ENCODE measurements at regions not wholly inside any gene's neighbourhood (a gene's known extent, or its start where the extent isn't known, plus 50 kb on each side); places are given as distances from the start of the nearest gene placed in this dataset.

GRCh38 chr6:105821777-105822176, 264.4 kb upstream of the PRDM1 start:
- no peaks in the 10 kb centered on the region for H3K4me1 ChIP-seq (ENCODE audit: low read depth)
- no peak for DNase-seq
- no peak for TF ChIP-seq CTCF (IDR thresholded peaks at IDR 0.05)
- H3K4me3 ChIP-seq: no peak overlapping the region
- ATAC-seq: no peak
- H3K9me3 ChIP-seq: no peaks in the 10 kb centered on the region
- H3K36me3 ChIP-seq (ENCODE audit: low read depth): no peaks in the 10 kb centered on the region
- intact Hi-C loops (cut with DNase I, micrococcal nuclease): no loop called here

- Histone ChIP-seq H3K9me3 (no peaks in the 10 kb centered on the region), H3K36me3 (ENCODE audit: low read depth) (no peaks in the 10 kb centered on the region), H3K4me3 (no peak overlapping the region), H3K4me1 (ENCODE audit: low read depth) (no peaks in the 10 kb centered on the region)
- no peak for DNase-seq
- intact Hi-C loops (cut with DNase I, micrococcal nuclease): no loop called here
- no peak for TF ChIP-seq CTCF (IDR thresholded peaks at IDR 0.05)
- no peak for ATAC-seq
Observed at GRCh38 chr6:105821027-105821426, 265.1 kb upstream of the PRDM1 start.

GRCh38 chr6:105819745-105820144, 266.4 kb upstream of the PRDM1 start:
- Histone ChIP-seq H3K4me1 (ENCODE audit: low read depth) (no peaks in the 10 kb centered on the region), H3K9me3 (no peaks in the 10 kb centered on the region), H3K4me3 (no peak overlapping the region), H3K36me3 (ENCODE audit: low read depth) (no peaks in the 10 kb centered on the region)
- no peak for TF ChIP-seq CTCF (IDR thresholded peaks at IDR 0.05)
- ATAC-seq (no peak), DNase-seq (no peak)
- intact Hi-C loops (cut with DNase I, micrococcal nuclease): no loop called here

- Histone ChIP-seq H3K4me3 (no peak overlapping the region), H3K36me3 (ENCODE audit: low read depth) (no peaks in the 10 kb centered on the region), H3K4me1 (ENCODE audit: low read depth) (no peaks in the 10 kb centered on the region), H3K9me3 (no peaks in the 10 kb centered on the region)
- no peak for ATAC-seq
- DNase-seq: no peak
- TF ChIP-seq CTCF (IDR thresholded peaks at IDR 0.05): no peak
- intact Hi-C loops (cut with DNase I, micrococcal nuclease): no loop called here
Observed at GRCh38 chr6:105818505-105818904, 267.6 kb upstream of the PRDM1 start.

GRCh38 chr6:105817961-105818360, 268.2 kb upstream of the PRDM1 start:
- TF ChIP-seq CTCF (IDR thresholded peaks at IDR 0.05): no peak
- intact Hi-C loops (cut with DNase I, micrococcal nuclease): no loop called here
- Histone ChIP-seq H3K4me3 (no peak overlapping the region), H3K36me3 (ENCODE audit: low read depth) (no peaks in the 10 kb centered on the region), H3K9me3 (no peaks in the 10 kb centered on the region), H3K4me1 (ENCODE audit: low read depth) (no peaks in the 10 kb centered on the region)
- ATAC-seq (no peak), DNase-seq (no peak)

GRCh38 chr6:105817370-105817769, 268.8 kb upstream of the PRDM1 start:
- no peak for DNase-seq
- intact Hi-C loops (cut with DNase I, micrococcal nuclease): no loop called here

More at GRCh38 chr6:105817370-105817769, 268.8 kb upstream of the PRDM1 start:
- no peak for ATAC-seq
- Histone ChIP-seq H3K4me1 (ENCODE audit: low read depth) (no peaks in the 10 kb centered on the region), H3K36me3 (ENCODE audit: low read depth) (no peaks in the 10 kb centered on the region), H3K9me3 (no peaks in the 10 kb centered on the region), H3K4me3 (no peak overlapping the region)
- TF ChIP-seq CTCF (IDR thresholded peaks at IDR 0.05): no peak

All from mucosa of descending colon (tissue), 3 donors.